ENCODE measurements at regions not wholly inside any gene's neighbourhood (a gene's known extent, or its start where the extent isn't known, plus 50 kb on each side); places are given as distances from the start of the nearest gene placed in this dataset.

- no peak for DNase-seq
Measured at GRCh38 chr6:25166955-25167748, 112.0 kb upstream of the CARMIL1 start.

GRCh38 chr6:25167961-25168360 is 111.2 kb upstream of the CARMIL1 start:
- no peak for DNase-seq

- DNase-seq: no peak
Measured at GRCh38 chr6:25168637-25169036, 110.5 kb upstream of the CARMIL1 start.

- DNase-seq: no peak
Measured at GRCh38 chr6:25169553-25169952, 109.6 kb upstream of the CARMIL1 start.

- DNase-seq: no peak
Measured at GRCh38 chr6:25169961-25170360, 109.2 kb upstream of the CARMIL1 start.

GRCh38 chr6:25170640-25171039 is 108.5 kb upstream of the CARMIL1 start:
- DNase-seq: no peak

GRCh38 chr6:25171301-25171700 is 107.9 kb upstream of the CARMIL1 start:
- no peak for DNase-seq

- peak; percentile 27 for DNase-seq
Measured at GRCh38 chr6:25172819-25173218, 106.4 kb upstream of the CARMIL1 start.

GRCh38 chr6:25173246-25173645 is 105.9 kb upstream of the CARMIL1 start:
- no peak for DNase-seq

- peak; percentile 12 for DNase-seq
Measured at GRCh38 chr6:25173951-25174474, 105.2 kb upstream of the CARMIL1 start.

- no peak for DNase-seq
Measured at GRCh38 chr6:25174678-25175077, 104.5 kb upstream of the CARMIL1 start.

- DNase-seq: no peak
Measured at GRCh38 chr6:25175196-25175595, 104.0 kb upstream of the CARMIL1 start.

- DNase-seq: no peak
Measured at GRCh38 chr6:25175681-25176080, 103.5 kb upstream of the CARMIL1 start.

- DNase-seq: no peak
Measured at GRCh38 chr6:25176466-25176865, 102.7 kb upstream of the CARMIL1 start.

GRCh38 chr6:25177500-25178028 is 101.6 kb upstream of the CARMIL1 start:
- DNase-seq: no peak

GRCh38 chr6:25178336-25179035 is 100.7 kb upstream of the CARMIL1 start:
- DNase-seq: no peak

- no peak for DNase-seq
Measured at GRCh38 chr6:25179051-25179778, 100.0 kb upstream of the CARMIL1 start.

GRCh38 chr6:25180630-25181349 is 98.4 kb upstream of the CARMIL1 start:
- no peak for DNase-seq

GRCh38 chr6:25181350-25181724 is 97.8 kb upstream of the CARMIL1 start:
- DNase-seq: no peak

GRCh38 chr6:25181923-25182322 is 97.3 kb upstream of the CARMIL1 start:
- DNase-seq: no peak

- no peak for DNase-seq
Measured at GRCh38 chr6:25186919-25187318, 92.3 kb upstream of the CARMIL1 start.

GRCh38 chr6:25188232-25188631 is 90.9 kb upstream of the CARMIL1 start:
- no peak for DNase-seq

Measured in eye (tissue), 1 donor.